Endothelial cell of hepatic sinusoid (primary cell): ENCODE measurements at regions not wholly inside any gene's neighbourhood (a gene's known extent, or its start where the extent isn't known, plus 50 kb on each side); places are given as distances from the start of the nearest gene placed in this dataset.

Experiments
- in situ Hi-C: cut with HindIII; loops from 2 replicates; pipeline ENCODE4 v1.10.0; 2017; ENCODE audit warnings: low sequenced_read_pairs

DNA sequence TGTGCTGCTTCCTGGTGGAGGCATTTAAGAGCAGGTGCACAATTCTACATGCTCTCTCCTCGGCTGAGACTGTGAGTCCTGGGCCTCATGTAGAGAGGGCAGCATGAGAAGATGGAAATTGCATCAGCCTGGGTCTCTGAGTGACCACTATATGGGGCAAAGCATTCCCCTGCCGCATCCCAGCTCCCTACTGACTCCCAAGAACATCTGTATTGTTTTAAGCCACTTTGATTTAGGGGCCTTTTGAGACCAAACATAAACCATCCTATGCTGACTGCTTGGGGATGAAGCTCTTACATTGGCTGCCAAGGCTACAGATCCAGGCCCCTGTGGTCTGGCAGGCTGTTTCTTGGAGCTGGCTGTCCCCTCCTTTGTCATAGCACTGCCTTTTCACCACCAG is 101.3 kb upstream of the TBX20 start:
- in situ Hi-C loops, result no loop called here

DNA sequence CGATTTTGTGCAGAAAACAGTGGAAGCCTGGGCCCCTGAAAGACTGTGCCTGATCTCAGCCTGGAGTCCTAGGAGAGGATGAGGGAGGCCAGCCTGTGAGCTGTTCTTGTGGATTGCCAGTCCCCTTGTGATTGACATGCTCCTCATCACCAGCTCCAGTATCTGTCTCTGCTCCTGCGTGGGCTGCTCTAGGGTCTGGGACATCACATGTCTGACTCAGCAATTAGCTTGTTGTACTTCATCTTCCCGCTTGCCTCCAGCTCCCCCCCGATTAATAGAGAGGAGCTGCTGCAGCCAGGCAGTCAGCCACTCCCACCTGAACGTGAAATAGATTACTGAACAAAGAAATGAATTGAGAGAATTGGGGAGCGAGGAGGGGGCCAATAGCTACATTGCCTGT is 99.6 kb upstream of the TBX20 start:
- in situ Hi-C loops, result no loop called here

DNA sequence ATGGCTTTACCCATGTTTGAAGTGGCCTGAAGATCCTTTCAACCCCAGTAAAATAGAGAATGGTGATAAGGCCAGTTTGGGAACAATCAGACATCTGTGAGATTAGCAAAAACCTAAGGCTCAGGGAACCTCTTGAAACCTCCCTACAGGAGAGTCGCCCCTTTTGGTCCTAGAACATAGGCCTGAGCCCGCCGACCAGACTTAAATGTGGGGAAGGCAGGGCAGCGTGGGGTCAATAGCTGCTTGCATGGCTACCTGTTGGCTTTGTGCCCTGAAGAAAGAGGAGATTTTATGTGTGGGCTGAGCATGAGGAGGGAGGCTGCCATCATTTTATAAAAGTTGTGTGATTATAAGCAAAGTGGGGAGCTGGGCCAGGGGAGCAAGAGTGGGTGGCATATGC is 97.6 kb upstream of the TBX20 start:
- in situ Hi-C loops, result no loop called here

DNA sequence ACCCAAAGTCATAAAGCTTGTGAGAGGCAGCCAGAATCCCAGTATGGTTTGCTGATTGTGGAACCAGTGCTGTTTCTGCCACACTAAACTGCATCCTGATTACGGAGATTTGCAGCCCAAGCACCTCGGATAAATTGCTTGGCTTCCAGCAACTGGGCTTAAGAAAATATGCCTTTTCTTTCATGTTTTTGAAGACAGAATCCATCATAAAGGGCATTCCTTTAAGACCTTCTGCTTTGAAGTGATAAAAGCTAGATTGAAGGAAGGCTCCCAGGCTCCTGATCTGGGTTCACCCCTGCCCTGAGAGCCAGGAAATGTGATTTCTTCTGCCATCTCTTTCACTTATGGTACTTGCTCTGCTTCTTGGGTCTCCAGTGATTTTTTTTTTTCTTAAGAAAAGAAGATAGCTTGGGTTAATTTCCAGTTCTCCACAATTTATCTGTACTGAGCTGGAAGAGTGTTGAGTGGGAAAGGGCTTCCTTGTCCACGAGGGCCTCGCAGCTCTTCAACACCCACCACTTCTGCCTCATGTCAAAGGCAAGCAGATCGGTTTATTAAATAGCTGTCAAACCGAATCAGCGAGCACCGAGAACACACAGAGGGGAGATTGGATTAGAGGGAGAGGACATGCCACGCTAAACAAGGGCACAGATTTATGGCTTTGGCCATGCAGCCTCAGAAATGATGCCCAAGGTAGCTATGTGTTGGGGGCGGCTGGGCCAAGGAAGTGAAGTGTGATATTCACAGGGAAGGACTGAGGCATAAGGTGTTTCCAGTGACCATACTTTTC is 94.9 kb upstream of the TBX20 start:
- in situ Hi-C loops, result no loop called here

DNA sequence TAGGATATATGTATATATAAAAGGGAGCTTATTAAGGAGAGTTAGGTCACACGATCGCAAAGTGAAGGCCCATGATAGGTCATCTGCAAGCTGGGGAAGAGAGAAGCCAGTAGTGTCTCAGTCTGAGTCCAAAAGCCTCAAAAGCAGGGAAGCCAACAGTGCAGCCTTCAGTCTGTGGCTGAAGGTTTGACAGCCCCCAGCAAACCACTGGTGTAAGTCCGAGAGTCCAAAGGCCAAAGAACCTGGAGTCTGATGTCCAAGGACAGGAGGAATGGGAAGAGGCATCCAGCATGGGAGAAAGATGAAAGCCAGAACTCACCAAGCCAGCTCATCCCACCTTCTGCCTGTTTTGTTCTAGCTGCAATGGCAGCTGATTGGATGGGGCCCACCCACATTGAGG is 88.9 kb upstream of the TBX20 start:
- in situ Hi-C loops, result no loop called here

DNA sequence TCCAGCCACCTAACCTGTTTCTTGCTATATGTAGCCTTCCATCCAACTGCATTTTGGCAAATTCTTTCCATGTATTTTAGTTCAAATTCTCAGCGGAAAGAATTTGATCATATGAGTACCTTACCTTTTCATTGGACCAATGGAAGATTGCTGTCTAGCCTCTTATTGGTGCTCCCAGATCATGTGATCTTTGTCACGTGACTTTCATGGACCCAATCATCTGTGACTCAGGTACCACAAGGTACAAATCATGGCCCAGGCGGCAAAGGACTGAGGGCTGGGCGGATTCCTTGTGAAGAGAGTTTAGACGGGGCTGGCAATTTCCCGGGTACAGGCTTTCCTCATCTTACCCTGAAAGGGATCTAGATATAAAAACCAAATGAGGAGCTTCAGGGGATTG is 85.9 kb upstream of the TBX20 start:
- in situ Hi-C loops, result no loop called here

DNA sequence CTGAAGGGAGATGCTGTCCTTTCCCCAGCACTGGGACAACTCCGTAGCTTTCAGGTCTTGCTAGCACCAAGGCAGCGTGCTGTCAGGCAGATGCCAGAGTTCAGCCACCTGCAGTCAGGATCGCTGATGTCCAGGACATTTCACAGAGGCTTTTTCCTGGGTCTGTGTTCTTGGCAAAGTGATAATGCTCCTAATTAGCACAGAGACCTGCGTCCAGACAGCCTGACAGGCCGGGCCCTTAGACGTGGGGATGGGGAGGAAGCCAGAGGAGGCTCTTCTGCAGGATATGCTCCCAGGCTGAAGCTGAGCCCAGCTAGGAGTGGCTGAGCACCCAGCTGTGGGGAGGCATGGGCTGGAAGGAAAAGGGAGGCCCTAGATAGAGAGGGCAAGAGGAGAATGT is 82.5 kb upstream of the TBX20 start:
- in situ Hi-C loops, result no loop called here

DNA sequence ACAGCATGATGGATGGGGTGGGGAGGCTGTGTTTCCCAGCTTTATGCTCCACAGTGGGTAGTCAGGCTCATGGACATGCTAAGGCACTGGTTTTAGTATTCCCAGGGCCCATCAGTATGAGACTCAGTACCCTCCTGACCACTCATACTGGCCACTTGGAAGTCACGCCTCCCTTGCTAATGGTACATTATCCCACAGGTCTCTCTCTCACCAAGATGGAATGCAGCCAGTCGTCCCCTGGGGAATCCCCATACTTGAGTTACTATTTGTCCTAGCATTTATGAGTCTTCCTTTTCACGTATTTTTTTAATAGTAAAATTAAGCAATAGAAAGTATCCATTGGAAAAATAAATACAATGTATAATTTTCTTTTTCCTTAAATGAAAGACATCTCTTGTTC is 80.6 kb upstream of the TBX20 start:
- in situ Hi-C loops, result no loop called here

DNA sequence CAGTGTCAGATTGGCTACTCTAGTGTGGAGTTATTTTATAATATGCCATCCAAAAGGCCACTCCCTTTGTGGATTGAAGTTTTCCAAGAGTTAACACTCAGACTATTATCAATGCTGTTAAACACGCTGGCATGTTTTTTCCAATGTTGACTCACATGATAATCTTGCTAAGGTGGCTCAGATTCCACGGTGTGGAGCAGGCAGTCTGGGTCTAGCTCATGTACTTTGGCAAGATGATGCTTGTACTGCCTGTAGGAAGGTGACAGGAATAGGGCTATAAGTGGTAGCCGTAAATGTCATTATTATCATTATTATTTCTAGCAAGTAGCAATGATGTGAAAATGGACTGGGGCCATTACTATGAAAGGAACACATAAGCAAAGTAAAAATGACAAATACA is 79.4 kb upstream of the TBX20 start:
- in situ Hi-C loops, result no loop called here

DNA sequence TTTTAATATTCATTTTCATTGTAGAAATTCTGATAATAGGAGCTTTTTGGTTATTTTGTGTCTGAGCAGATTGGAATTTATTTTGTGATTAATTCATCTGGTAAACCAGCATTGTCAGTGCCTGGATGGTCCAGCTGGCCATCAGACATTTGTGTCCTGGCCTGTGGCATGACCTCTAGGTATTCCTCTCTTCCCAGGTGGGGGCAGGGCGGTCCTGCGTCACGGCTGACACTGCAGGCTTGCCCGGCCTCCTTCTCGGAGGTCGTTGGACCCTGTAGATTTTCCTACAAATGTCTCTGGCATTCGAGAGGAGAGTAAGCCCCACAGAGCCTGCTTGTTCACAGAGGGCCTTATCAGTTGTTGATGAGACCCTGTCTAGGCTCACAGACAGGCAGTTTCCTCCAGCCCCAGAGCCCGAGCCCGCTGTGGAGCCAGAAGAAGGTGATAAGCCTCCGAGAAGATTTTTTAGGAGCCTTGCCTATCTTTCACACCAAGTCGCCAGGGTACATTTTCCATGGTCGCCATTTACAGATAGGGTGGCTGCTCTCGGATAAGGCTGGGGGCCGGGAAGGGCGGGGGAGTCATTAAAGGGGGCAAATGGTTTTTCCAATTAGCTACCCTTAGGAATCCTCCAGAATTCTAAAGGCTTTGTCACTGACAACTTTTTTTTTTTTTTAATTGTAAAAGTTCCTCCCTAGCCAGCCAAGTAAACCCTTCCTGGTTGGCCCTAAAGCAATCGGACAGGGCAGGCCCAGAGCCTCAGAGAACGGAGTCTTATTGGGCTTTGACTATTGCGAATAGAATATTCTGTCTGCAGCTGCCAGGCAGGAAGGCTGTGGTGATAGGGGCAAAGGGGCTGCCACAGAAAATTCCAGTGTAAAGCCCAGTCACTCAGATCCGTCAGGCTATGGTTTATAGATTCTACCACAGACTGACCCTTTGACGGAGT is 78.1 kb upstream of the TBX20 start:
- in situ Hi-C loops, result no loop called here

DNA sequence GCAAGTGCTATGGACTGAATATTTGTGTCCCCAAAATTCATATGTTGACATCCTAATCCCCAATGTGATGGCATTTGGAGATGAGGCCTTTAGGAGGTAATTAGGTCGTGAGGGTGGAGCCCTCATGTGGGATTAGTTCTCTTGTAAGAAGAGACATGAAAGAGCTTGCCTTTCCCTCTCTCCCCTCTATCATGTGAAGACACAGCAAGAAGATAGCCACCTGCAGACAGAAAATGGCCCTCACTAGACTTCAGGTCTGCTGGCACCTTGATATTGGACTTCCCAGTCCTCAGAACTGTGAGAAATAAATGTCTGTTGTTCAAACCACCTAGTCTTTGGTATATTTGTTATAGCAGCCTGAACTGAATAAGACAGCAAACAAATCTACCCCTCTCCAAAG is 75.1 kb upstream of the TBX20 start:
- in situ Hi-C loops, result no loop called here

DNA sequence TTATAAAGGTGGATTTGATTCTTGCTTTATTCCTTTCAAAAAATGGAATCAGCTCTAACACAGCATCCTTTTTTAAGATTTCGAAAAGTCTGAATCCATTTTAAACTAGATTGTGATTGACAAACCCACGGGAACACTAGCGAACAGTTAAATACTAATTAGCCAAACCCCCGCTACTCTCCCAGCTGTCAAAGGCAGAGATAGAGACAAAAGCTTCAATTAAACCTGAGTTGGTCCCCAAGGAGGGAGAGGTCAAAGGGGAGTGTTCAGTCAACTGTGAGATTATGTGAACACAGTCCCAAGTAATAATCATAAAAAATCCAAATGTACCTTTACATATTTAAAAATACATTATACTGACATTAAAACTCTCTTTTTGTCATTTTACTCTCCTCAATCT is 65.7 kb upstream of the TBX20 start:
- in situ Hi-C loops, result no loop called here

DNA sequence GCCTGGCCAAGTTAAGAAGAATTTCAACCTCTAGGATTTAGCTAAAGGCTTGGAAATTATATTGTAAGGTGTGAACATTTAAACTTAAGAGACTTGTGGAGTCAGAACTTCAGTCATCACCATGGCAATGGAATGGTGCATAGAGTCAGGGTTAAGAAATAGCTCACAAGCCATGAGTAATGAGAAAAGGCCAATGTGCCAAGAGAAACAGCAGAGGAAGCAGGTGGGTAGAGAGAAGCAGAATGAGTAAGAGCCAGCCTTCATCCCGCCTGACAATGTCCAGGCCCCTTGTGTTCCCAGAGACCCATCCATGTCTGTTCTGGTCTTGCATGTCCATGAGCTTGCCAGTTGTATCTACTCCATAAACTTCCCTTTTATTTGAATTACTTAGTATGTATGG is 62.6 kb upstream of the TBX20 start:
- in situ Hi-C loops, result no loop called here

DNA sequence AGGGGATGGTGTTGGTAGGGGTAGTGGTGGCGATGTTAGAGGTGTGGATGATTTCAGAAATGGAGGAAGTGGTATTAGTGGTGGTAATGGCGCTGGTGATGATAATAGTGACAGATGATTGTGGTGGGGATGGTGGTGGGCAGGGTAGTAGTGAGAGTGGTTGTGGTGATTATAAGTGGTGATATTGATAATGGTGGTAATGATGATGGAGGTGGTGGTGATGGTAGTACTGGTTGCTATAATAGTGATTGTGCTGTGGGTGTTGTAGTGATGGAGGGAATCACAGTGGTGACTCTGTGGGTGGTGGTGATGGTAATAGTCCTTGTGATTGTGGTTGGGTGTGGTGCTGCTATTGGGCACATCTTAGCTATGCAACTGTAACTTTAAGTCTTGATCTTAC is 61.6 kb upstream of the TBX20 start:
- in situ Hi-C loops, result no loop called here

DNA sequence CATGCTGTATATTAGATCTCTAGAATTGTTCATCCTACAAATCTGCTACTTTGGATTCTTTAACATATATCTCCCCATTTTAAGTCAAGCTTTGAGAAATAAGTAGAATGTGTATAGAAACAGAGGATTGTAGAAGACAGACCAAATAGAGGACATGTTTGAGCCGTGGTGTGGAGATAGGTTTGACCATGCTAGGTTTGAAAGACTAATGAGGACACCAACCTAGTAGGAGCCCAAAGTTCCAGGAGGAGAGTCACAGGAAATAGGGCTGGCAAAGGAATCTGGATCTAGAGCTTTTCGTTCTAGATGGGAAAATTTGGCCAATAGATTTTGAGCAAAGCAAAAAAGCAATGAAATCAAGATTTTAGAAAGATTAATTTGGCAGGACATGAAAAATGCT is 60.5 kb upstream of the TBX20 start:
- in situ Hi-C loops, result no loop called here

DNA sequence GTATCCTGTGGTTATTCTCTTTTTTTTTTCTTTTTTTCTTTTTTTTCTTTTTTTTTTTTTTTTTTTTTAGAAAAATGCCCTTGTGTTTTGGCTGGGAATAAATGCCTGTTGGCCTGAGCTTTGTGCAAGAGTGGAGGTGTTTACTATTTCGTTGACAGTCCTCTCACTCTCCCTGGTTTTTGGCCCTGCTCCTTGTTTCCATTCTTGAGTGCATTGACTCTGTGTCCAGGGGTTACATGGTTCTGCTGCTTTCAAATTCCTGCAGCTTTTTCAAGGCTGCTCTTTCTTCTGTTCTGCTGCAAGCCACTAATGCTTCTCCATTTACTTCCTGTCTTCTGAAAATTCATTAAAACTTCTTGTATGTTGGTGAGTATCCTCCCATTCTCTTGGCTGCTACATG is 59.7 kb upstream of the TBX20 start:
- in situ Hi-C loops, result no loop called here
